Activated T-helper 17 cell treated with anti-CD3 and anti-CD28 coated beads, Interleukin-2, amount 50 U/mL, for 72 hours (primary cell): ENCODE measurements at regions not wholly inside any gene's neighbourhood (a gene's known extent, or its start where the extent isn't known, plus 50 kb on each side); places are given as distances from the start of the nearest gene placed in this dataset.

Source experiments
- ATAC-seq: fragments of 150-1000 bp; cut with Tn5 transposase; replicated peaks from 2 replicates; pipeline ENCODE4 v1.10.0; 2021; ENCODE audit warnings: mild to moderate bottlenecking, moderate library complexity
- H3K27ac Mint-ChIP-seq: one replicate; pipeline ENCODE4 v1.8.0; 2022; ENCODE audit warnings: mixed read lengths
- H3K27me3 Mint-ChIP-seq: one replicate; pipeline ENCODE4 v1.8.0; 2022; ENCODE audit warnings: mixed read lengths
- H3K36me3 Mint-ChIP-seq: one replicate; pipeline ENCODE4 v1.8.0; 2022; ENCODE audit warnings: low read depth, mild to moderate bottlenecking, mixed read lengths
- H3K4me1 Mint-ChIP-seq: one replicate; pipeline ENCODE4 v1.8.0; 2022; ENCODE audit warnings: mixed read lengths
- H3K4me3 Mint-ChIP-seq: one replicate; pipeline ENCODE4 v1.8.0; 2022; ENCODE audit warnings: mild to moderate bottlenecking, mixed read lengths
- H3K9me3 Mint-ChIP-seq: one replicate; pipeline ENCODE4 v1.8.0; 2022; ENCODE audit warnings: mixed read lengths

DNA sequence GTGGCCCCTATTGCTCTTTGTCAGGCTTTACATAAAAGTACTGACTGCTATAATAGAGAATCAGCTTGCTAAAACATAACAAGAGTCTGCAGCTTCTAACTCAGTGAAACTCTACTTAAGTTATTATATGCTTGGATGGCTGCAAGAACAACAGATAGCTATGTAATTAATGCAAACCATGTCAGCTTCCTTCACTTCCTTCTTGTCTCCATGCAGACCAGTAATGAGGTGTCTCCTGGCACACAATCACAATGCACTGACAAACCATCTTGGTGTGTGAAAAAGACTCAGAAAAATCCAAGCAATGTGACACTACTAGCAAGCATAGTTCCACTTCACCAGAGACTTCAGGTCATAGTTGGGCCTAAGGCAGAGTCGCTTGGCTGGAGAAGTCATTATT, 2068.9 kb upstream of the PIK3C3 start:
- ATAC-seq, result no peak
- no peak overlapping the region for H3K4me3 Mint-ChIP-seq
- no peak overlapping the region for H3K27ac Mint-ChIP-seq
- peaks cover 8% of the 10 kb centered on the region for H3K9me3 Mint-ChIP-seq
- H3K4me1 Mint-ChIP-seq, result no peaks in the 10 kb centered on the region
- H3K36me3 Mint-ChIP-seq, result no peaks in the 10 kb centered on the region
- H3K27me3 Mint-ChIP-seq, result no peaks in the 10 kb centered on the region

DNA sequence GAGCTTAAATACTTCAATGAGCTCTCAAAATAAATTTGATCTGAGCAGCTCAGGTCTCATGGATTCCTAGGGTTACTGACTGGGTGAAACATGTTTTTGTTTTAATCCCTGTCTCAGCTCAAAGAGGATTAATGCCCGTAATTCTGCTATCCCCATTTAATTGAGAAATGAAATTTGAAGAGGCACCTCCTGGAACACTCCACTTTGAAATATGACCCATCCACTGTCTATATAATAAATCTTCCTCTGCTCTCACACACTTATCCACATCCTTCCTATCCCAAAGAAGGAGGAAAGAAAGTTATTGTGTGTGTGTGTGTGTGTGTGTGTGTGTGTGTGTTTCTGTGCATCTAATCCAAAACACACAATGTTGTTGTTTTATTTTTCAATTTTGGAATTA, 2082.4 kb upstream of the PIK3C3 start:
- peaks cover 9% of the 10 kb centered on the region for H3K9me3 Mint-ChIP-seq
- H3K36me3 Mint-ChIP-seq, result no peaks in the 10 kb centered on the region
- no peak overlapping the region for H3K4me3 Mint-ChIP-seq
- no peak overlapping the region for H3K27ac Mint-ChIP-seq
- H3K27me3 Mint-ChIP-seq, result no peaks in the 10 kb centered on the region
- H3K4me1 Mint-ChIP-seq, result no peaks in the 10 kb centered on the region
- no peak for ATAC-seq

GRCh38 chr18:39871961-39872360, 2083.1 kb upstream of the PIK3C3 start:
- Mint-ChIP-seq H3K9me3 (peaks cover 9% of the 10 kb centered on the region), H3K36me3 (no peaks in the 10 kb centered on the region), H3K27ac (no peak overlapping the region), H3K4me3 (no peak overlapping the region), H3K4me1 (no peaks in the 10 kb centered on the region), H3K27me3 (no peaks in the 10 kb centered on the region)
- ATAC-seq, result no peak

GRCh38 chr18:39870591-39870990, 2084.4 kb upstream of the PIK3C3 start:
- H3K36me3 Mint-ChIP-seq, result no peaks in the 10 kb centered on the region
- no peak for ATAC-seq
- H3K27me3 Mint-ChIP-seq, result no peaks in the 10 kb centered on the region
- H3K9me3 Mint-ChIP-seq, result peaks cover 9% of the 10 kb centered on the region
- no peaks in the 10 kb centered on the region for H3K4me1 Mint-ChIP-seq
- no peak overlapping the region for H3K27ac Mint-ChIP-seq
- no peak overlapping the region for H3K4me3 Mint-ChIP-seq

DNA sequence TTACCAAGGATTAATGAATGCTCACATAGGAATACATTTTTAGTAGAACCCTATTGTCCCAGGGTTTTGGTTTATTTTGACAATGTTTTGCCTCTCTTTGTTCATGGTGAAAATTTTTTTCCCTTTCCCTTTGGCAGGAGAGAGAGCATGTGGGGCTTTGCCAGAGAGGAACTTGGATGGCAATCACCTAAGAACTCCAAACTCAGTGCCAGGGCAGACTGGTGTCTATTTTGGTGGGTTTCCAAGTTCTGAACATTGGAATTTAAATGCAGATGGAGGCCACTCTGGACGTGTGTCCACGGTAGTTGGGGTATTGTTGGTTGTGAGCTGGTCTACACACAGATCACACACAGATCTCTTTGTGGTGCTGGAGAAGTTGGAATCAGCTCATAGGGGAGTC, 2091.1 kb upstream of the PIK3C3 start:
- no peak for ATAC-seq
- Mint-ChIP-seq H3K27ac (no peak overlapping the region), H3K4me1 (no peaks in the 10 kb centered on the region), H3K36me3 (no peaks in the 10 kb centered on the region), H3K27me3 (no peaks in the 10 kb centered on the region), H3K9me3 (no peaks in the 10 kb centered on the region), H3K4me3 (no peak overlapping the region)

- H3K27me3 Mint-ChIP-seq, result no peaks in the 10 kb centered on the region
- H3K4me3 Mint-ChIP-seq, result no peak overlapping the region
- H3K27ac Mint-ChIP-seq, result no peak overlapping the region
- no peaks in the 10 kb centered on the region for H3K9me3 Mint-ChIP-seq
- no peaks in the 10 kb centered on the region for H3K4me1 Mint-ChIP-seq
- no peaks in the 10 kb centered on the region for H3K36me3 Mint-ChIP-seq
- no peak for ATAC-seq
These were observed 2092.7 kb upstream of the PIK3C3 start for GRCh38 chr18:39862341-39862740.

- Mint-ChIP-seq H3K27ac (no peak overlapping the region), H3K4me3 (no peak overlapping the region), H3K36me3 (no peaks in the 10 kb centered on the region), H3K4me1 (no peaks in the 10 kb centered on the region), H3K9me3 (peaks cover 7% of the 10 kb centered on the region), H3K27me3 (no peaks in the 10 kb centered on the region)
- no peak for ATAC-seq
These were observed 2100.7 kb upstream of the PIK3C3 start for GRCh38 chr18:39854291-39854690.

DNA sequence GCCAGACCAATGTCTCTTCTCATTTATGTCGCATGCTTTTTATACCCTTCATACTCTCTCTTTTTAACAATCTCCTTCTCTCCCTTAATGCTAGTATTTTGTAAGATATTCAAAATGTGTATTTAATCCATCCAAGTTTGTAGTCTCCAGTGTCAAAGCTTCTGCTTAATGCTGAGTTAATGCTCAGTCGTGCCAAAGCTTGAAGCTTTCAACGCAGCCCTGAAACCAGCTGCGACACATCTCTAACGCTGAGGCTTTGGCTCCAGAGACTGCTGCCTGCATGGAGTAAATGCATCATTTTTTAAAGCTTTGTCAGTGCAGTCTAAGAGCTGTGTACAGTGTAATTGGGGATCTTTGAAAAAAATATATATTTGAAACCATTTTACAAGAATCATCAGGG, 2108.8 kb upstream of the PIK3C3 start:
- Mint-ChIP-seq H3K4me1 (no peaks in the 10 kb centered on the region), H3K27ac (no peak overlapping the region), H3K27me3 (peaks cover 3% of the 10 kb centered on the region), H3K4me3 (no peak overlapping the region), H3K36me3 (no peaks in the 10 kb centered on the region), H3K9me3 (peaks cover 8% of the 10 kb centered on the region)
- no peak for ATAC-seq

- no peaks in the 10 kb centered on the region for H3K36me3 Mint-ChIP-seq
- no peak overlapping the region for H3K27ac Mint-ChIP-seq
- no peak overlapping the region for H3K4me3 Mint-ChIP-seq
- ATAC-seq, result no peak
- peaks cover 6% of the 10 kb centered on the region for H3K27me3 Mint-ChIP-seq
- peaks cover 8% of the 10 kb centered on the region for H3K9me3 Mint-ChIP-seq
- H3K4me1 Mint-ChIP-seq, result no peaks in the 10 kb centered on the region
These were observed 2109.4 kb upstream of the PIK3C3 start for GRCh38 chr18:39845631-39846030.

- H3K36me3 Mint-ChIP-seq, result no peaks in the 10 kb centered on the region
- peaks cover 6% of the 10 kb centered on the region for H3K27me3 Mint-ChIP-seq
- H3K27ac Mint-ChIP-seq, result no peak overlapping the region
- ATAC-seq, result no peak
- H3K4me3 Mint-ChIP-seq, result no peak overlapping the region
- H3K9me3 Mint-ChIP-seq, result peaks cover 8% of the 10 kb centered on the region
- no peaks in the 10 kb centered on the region for H3K4me1 Mint-ChIP-seq
These were observed 2109.9 kb upstream of the PIK3C3 start for GRCh38 chr18:39845106-39845505.

DNA sequence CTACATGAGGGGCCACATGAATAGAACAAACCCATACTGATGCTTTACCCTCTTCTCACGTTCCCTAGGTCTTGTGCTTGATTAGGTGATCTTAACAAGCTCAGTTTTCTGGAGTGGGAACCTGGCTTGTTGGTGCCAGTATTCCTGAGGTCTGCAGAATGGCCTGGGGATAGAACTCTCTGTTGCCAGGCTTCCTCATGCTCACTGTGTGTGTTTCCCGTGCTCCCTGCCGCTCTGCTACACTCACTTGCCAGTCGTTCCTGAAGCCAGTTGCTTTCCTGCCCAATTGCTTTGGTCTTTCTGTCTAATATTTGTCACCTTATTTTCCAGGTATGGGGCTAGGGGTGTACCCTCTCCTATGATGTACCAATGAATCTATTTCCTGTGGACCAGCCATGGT, 2111.5 kb upstream of the PIK3C3 start:
- Mint-ChIP-seq H3K4me1 (no peaks in the 10 kb centered on the region), H3K4me3 (no peak overlapping the region), H3K27ac (no peak overlapping the region), H3K9me3 (peaks cover 9% of the 10 kb centered on the region), H3K36me3 (no peaks in the 10 kb centered on the region), H3K27me3 (peaks cover 6% of the 10 kb centered on the region)
- ATAC-seq, result no peak

GRCh38 chr18:39842366-39842914, 2112.6 kb upstream of the PIK3C3 start:
- peaks cover 13% of the 10 kb centered on the region for H3K9me3 Mint-ChIP-seq
- H3K27me3 Mint-ChIP-seq, result peaks cover 6% of the 10 kb centered on the region
- H3K27ac Mint-ChIP-seq, result no peak overlapping the region
- H3K4me1 Mint-ChIP-seq, result no peaks in the 10 kb centered on the region
- no peak overlapping the region for H3K4me3 Mint-ChIP-seq
- no peak for ATAC-seq
- H3K36me3 Mint-ChIP-seq, result no peaks in the 10 kb centered on the region

GRCh38 chr18:39841482-39842365, 2113.3 kb upstream of the PIK3C3 start:
- Mint-ChIP-seq H3K27me3 (peaks cover 6% of the 10 kb centered on the region), H3K27ac (no peak overlapping the region), H3K4me3 (no peak overlapping the region), H3K36me3 (no peaks in the 10 kb centered on the region), H3K4me1 (no peaks in the 10 kb centered on the region), H3K9me3 (peaks cover 13% of the 10 kb centered on the region)
- ATAC-seq, result no peak

- peaks cover 6% of the 10 kb centered on the region for H3K27me3 Mint-ChIP-seq
- no peaks in the 10 kb centered on the region for H3K36me3 Mint-ChIP-seq
- H3K27ac Mint-ChIP-seq, result no peak overlapping the region
- ATAC-seq, result no peak
- no peaks in the 10 kb centered on the region for H3K4me1 Mint-ChIP-seq
- H3K4me3 Mint-ChIP-seq, result no peak overlapping the region
- peaks cover 14% of the 10 kb centered on the region for H3K9me3 Mint-ChIP-seq
These were observed 2114.1 kb upstream of the PIK3C3 start for GRCh38 chr18:39840856-39841481.

- H3K36me3 Mint-ChIP-seq, result no peaks in the 10 kb centered on the region
- H3K9me3 Mint-ChIP-seq, result peaks cover 18% of the 10 kb centered on the region
- H3K4me1 Mint-ChIP-seq, result no peaks in the 10 kb centered on the region
- ATAC-seq, result no peak
- no peak overlapping the region for H3K4me3 Mint-ChIP-seq
- no peak overlapping the region for H3K27ac Mint-ChIP-seq
- peaks cover 6% of the 10 kb centered on the region for H3K27me3 Mint-ChIP-seq
These were observed 2114.6 kb upstream of the PIK3C3 start for GRCh38 chr18:39840406-39840805.
